D721Med (cell line): ENCODE measurements at regions not wholly inside any gene's neighbourhood (a gene's known extent, or its start where the extent isn't known, plus 50 kb on each side); places are given as distances from the start of the nearest gene placed in this dataset.

ENCODE experiments used
- DNase-seq: peaks from one replicate; pipeline ENCODE4 v3.0.0; 2011; ENCODE audit warnings: low spot score; ENCODE audit not compliant: insufficient read length
- FAIRE-seq: peaks from 2 replicates; lab custom pipeline; 2011; peaks lifted over from hg19 to GRCh38; lab: Jason Lieb, UNC
- CTCF ChIP-seq: IDR thresholded peaks from 2 replicates; pipeline ENCODE4 v1.5.1; 2012; ENCODE audit warnings: mild to moderate bottlenecking, control low read depth; ENCODE audit not compliant: insufficient read depth; ENCODE audit errors: missing control alignments

- no peak for TF ChIP-seq CTCF
- no peak for FAIRE-seq
- DNase-seq: no peak
These were observed 351.5 kb downstream of the GADD45G start for GRCh38 chr9:89956331-89956730.

DNA sequence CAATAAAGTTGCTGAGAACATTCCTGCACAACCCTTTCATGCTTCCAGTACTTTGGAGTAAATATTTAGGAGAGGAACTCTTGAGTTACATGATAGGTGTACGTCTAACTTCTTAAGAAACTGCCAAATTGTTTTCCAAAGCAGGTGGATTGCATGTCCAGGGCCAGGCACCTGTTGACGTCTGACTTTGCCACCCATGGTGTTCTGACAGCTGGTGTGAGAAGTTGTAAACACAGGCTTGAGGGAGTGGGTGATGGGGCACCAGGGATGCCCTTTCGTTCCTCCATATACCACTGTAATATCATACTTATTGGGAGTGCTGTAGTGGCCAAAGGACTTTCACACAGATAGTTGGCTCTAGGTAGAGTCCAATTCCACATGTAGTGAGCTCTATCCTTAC is 352.1 kb downstream of the GADD45G start:
- TF ChIP-seq CTCF: no peak
- FAIRE-seq (no peak), DNase-seq (no peak)

GRCh38 chr9:89958086-89958485 is 353.3 kb downstream of the GADD45G start:
- FAIRE-seq (no peak), DNase-seq (no peak)

DNA sequence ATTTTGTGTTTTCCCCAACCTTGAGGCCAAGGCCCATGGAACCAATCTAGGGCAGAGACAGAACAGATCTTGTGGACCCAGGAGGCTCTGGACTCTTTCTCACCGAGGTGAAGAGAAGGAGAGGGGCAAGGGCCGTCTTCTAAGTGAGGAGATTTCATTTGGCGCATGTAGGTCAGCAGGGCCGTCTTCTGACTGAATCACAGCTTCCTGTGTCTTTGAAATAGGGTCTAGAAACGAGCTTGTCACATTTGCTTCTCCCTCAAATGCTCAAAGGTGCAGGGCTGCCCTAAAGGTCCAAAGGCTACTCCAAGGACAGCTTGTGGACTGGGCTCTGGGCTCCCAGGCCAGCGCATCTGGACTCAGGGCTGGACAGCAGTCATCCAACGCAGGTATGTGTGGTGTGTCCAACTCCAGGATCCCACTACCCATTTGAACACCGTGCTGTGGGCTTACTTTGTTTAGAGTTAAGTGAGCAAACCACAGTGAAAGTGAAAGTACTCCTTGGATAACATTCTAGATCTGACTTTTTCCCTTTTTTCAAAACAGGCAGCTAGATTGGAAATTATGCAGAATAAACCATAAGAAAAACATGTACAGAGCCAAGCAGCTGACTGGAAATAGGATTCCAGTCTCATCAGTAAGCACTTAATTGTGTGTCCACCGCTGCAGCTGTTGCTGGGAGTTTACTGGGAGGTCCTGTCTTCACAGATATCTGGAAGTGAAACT is 357.0 kb downstream of the GADD45G start:
- FAIRE-seq (no peak), DNase-seq (no peak)
- TF ChIP-seq CTCF: no peak

More at GRCh38 chr9:89958086-89958485, 353.3 kb downstream of the GADD45G start:
- no peak for TF ChIP-seq CTCF

- no peak for FAIRE-seq
- no peak for TF ChIP-seq CTCF
- no peak for DNase-seq
These were observed 358.5 kb downstream of the GADD45G start for GRCh38 chr9:89963280-89963679.

DNA sequence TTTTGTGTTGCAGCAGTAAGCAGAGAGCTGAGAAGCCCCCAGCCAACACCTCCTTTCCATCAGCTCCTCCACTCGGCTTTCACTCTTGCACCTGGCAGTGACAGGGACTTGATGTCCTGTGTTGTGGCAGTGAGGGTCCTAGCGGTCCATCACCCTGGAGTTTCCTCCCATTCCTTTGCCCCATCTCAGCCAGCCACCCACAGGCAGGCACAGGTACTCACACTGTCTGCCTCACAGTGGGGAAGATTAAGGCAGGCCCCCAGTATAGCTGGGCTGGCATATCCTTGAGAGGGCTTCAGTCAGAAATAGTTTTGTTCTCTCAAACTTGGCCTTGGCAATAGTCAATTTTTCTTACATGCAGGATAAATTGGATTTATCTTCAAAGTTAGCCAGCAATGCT is 362.7 kb downstream of the GADD45G start:
- TF ChIP-seq CTCF: no peak
- FAIRE-seq (no peak), DNase-seq (no peak)

DNA sequence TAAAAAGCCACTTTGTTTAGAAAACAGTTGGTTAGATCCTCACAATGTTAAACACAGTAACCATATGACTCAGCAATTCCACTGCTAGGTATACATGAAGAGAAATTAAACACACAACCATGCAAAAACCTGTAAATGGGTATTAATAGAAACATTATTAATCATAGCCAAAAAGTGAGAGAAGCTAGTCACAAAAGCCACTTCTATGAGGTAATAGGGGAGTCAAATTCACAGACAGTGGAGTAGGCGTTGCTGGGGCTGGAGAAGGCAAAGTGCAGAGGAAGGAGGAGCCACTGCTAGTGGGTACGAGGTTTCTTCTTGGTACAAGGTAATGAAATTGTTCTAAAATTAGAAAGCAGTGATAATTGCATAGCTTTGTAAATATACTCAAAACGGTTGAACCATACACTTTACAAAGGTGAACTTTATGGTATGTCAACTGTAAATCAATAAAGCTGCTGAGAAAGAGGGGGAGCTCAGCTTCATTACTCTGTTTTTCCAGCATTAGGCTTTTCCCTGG is 364.4 kb downstream of the GADD45G start:
- no peak for DNase-seq

More for the DNA sequence above, 364.4 kb downstream of the GADD45G start:
- FAIRE-seq: no peak
- no peak for TF ChIP-seq CTCF
